Activated CD4-positive, alpha-beta T cell treated with anti-CD3 and anti-CD28 coated beads, Interleukin-2, amount 10 ng/mL, durations not matched to agents 7 days and 5 days (primary cell): ENCODE measurements at regions not wholly inside any gene's neighbourhood (a gene's known extent, or its start where the extent isn't known, plus 50 kb on each side); places are given as distances from the start of the nearest gene placed in this dataset.

Experiments used
- CTCF ChIA-PET: fragments of 350-600 bp; sonication (Branson Sonifier 250); formaldehyde crosslinking; loops from one replicate; lab custom pipeline; 2021; ENCODE audit warnings: antibody characterized with exemption; lab: Charles Lee
- POLR2A ChIA-PET: fragments of 350-600 bp; sonication (Branson Sonifier 250); formaldehyde crosslinking; loops from one replicate; lab custom pipeline; 2021; ENCODE audit warnings: antibody characterized with exemption; lab: Charles Lee
- DNase-seq: peaks from one replicate; pipeline ENCODE4 v3.0.0-alpha.2; 2020
- H3K27ac Mint-ChIP-seq: one replicate; pipeline ENCODE4 v1.8.0; 2021; ENCODE audit warnings: mild to moderate bottlenecking, moderate library complexity, mixed read lengths
- H3K27me3 Mint-ChIP-seq: one replicate; pipeline ENCODE4 v1.8.0; 2021; ENCODE audit warnings: mixed read lengths
- H3K36me3 Mint-ChIP-seq: one replicate; pipeline ENCODE4 v1.8.0; 2021; ENCODE audit warnings: low read depth, mixed read lengths
- H3K4me1 Mint-ChIP-seq: one replicate; pipeline ENCODE4 v1.8.0; 2021; ENCODE audit warnings: mixed read lengths
- H3K4me3 Mint-ChIP-seq: one replicate; pipeline ENCODE4 v1.8.0; 2021; ENCODE audit warnings: mild to moderate bottlenecking, moderate library complexity, mixed read lengths
- H3K9me3 Mint-ChIP-seq: one replicate; pipeline ENCODE4 v1.8.0; 2021; ENCODE audit warnings: mixed read lengths

GRCh38 chr2:67646714-67647333, 249.7 kb downstream of the ETAA1 start:
- no peaks in the 10 kb centered on the region for H3K36me3 Mint-ChIP-seq
- no peaks in the 10 kb centered on the region for H3K4me1 Mint-ChIP-seq
- H3K27me3 Mint-ChIP-seq, result no peaks in the 10 kb centered on the region
- no peak overlapping the region for H3K27ac Mint-ChIP-seq
- peaks cover 4% of the 10 kb centered on the region for H3K9me3 Mint-ChIP-seq
- no peak overlapping the region for H3K4me3 Mint-ChIP-seq
- ChIA-PET POLR2A (no interaction called here), CTCF (no interaction called here)
- DNase-seq, result no peak

DNA sequence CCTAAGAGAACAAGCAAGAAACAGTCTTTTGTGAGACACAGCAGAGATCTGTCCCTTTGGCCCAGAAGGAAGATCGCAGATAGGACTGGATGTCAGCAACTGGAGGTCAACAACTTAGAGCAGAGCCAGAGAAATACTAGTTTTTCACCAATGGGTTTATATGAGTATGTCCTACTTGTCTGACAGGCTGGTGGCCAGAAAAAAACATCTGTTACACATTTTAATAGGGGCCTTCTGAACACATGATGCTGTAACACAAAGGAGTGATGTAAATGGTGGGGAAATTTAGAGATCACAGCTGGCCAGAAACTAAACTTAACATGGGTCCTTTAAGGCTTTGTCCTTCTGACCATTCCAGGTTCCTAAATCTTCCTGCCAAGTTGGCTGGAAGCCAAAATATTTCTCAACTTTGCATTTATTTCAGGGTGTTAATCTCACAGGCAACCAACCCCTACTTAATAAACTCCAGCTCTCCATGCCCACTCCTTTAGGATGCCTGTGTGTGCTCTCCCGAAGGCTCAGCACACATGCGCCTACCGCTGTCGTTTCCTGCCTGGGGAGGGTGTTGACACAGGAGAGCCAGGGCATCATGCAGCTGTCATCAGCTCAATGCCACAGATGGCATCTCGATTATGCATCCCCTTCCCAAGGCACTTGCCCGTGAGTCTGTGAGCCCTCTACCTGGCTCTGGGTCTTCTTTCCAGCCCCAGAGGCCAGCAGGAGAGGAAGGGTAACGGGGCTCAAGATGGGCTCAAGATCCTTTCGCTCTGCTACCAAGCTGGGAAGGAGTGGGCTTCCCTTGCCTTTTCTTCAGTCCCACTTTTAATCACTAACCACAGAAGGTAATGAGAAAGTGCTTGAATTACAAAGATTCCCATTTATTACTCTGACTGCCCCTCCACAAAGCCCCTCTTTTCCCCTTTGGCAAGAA, 252.5 kb downstream of the ETAA1 start:
- POLR2A ChIA-PET, result no interaction called here
- no peaks in the 10 kb centered on the region for H3K27me3 Mint-ChIP-seq
- H3K4me1 Mint-ChIP-seq, result no peaks in the 10 kb centered on the region
- CTCF ChIA-PET, result no interaction called here
- DNase-seq, result no peak
- H3K36me3 Mint-ChIP-seq, result no peaks in the 10 kb centered on the region
- no peak overlapping the region for H3K4me3 Mint-ChIP-seq
- H3K9me3 Mint-ChIP-seq, result peaks cover 5% of the 10 kb centered on the region
- no peak overlapping the region for H3K27ac Mint-ChIP-seq

- Mint-ChIP-seq H3K36me3 (no peaks in the 10 kb centered on the region), H3K9me3 (peaks cover 5% of the 10 kb centered on the region), H3K27me3 (no peaks in the 10 kb centered on the region), H3K4me1 (no peaks in the 10 kb centered on the region), H3K4me3 (no peak overlapping the region), H3K27ac (no peak overlapping the region)
- POLR2A ChIA-PET, result no interaction called here
- no peak for DNase-seq
- CTCF ChIA-PET, result no interaction called here
Observed at GRCh38 chr2:67650291-67651133, 253.4 kb downstream of the ETAA1 start.

DNA sequence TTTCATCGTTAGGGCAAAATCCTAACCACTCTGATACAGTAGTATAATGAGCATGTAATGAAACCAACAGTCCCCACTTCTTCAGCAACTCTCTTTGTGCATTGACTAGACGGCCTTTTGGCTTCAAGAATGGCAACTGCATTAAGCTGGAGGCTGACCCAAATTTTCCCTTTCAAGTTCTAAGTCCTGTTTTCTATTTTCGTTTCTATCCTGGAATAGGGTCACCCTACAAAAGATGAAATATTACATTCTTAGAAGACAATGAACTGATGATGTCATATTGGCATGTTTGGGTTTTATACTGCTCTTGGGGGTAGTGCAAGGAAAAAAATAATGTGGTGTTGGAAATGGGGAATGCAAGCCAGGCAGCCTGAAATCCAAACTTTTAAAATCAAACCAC, 254.4 kb downstream of the ETAA1 start:
- H3K36me3 Mint-ChIP-seq, result no peaks in the 10 kb centered on the region
- ChIA-PET POLR2A (no interaction called here), CTCF (no interaction called here)
- peaks cover 4% of the 10 kb centered on the region for H3K9me3 Mint-ChIP-seq
- no peak for DNase-seq
- no peaks in the 10 kb centered on the region for H3K27me3 Mint-ChIP-seq
- no peaks in the 10 kb centered on the region for H3K4me1 Mint-ChIP-seq
- no peak overlapping the region for H3K4me3 Mint-ChIP-seq
- no peak overlapping the region for H3K27ac Mint-ChIP-seq

- Mint-ChIP-seq H3K9me3 (peaks cover 2% of the 10 kb centered on the region), H3K4me1 (no peaks in the 10 kb centered on the region), H3K36me3 (no peaks in the 10 kb centered on the region), H3K27ac (no peak overlapping the region), H3K27me3 (no peaks in the 10 kb centered on the region), H3K4me3 (no peak overlapping the region)
- no peak for DNase-seq
- CTCF ChIA-PET, result no interaction called here
- POLR2A ChIA-PET, result no interaction called here
Observed at GRCh38 chr2:67652679-67653078, 255.5 kb downstream of the ETAA1 start.

- Mint-ChIP-seq H3K27me3 (no peaks in the 10 kb centered on the region), H3K36me3 (no peaks in the 10 kb centered on the region), H3K4me1 (no peaks in the 10 kb centered on the region), H3K4me3 (no peak overlapping the region), H3K27ac (no peak overlapping the region), H3K9me3 (peaks cover 2% of the 10 kb centered on the region)
- CTCF ChIA-PET, result no interaction called here
- POLR2A ChIA-PET, result no interaction called here
- DNase-seq, result no peak
Observed at GRCh38 chr2:67656875-67657274, 259.7 kb downstream of the ETAA1 start.

DNA sequence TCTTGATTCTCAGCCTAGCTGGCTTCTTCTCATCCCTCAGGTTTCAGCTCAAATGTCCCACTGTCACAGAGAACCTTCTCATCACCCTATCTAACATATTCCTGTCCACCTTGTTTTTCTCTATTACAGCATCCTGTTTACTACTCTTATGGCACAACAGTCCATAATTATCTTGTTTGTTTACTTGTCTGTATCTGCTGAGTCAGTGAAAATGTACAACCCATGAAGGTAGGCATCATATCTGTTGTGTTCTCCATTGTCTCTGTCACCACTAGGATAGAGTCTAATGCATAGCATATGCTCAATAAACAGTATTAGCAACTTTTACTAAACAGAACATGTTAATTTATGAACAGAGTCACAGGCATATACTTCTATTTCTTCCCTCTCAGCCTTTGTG, 261.7 kb downstream of the ETAA1 start:
- H3K9me3 Mint-ChIP-seq, result peaks cover 1% of the 10 kb centered on the region
- POLR2A ChIA-PET, result no interaction called here

GRCh38 chr2:67660015-67660602, 263.0 kb downstream of the ETAA1 start:
- DNase-seq, result no peak
- Mint-ChIP-seq H3K4me1 (no peaks in the 10 kb centered on the region), H3K36me3 (no peaks in the 10 kb centered on the region), H3K9me3 (no peaks in the 10 kb centered on the region), H3K4me3 (no peak overlapping the region), H3K27ac (no peak overlapping the region), H3K27me3 (no peaks in the 10 kb centered on the region)
- ChIA-PET CTCF (no interaction called here), POLR2A (no interaction called here)

More for the DNA sequence above, 261.7 kb downstream of the ETAA1 start:
- CTCF ChIA-PET, result no interaction called here
- DNase-seq, result no peak
- H3K36me3 Mint-ChIP-seq, result no peaks in the 10 kb centered on the region
- H3K27ac Mint-ChIP-seq, result no peak overlapping the region
- H3K27me3 Mint-ChIP-seq, result no peaks in the 10 kb centered on the region
- no peak overlapping the region for H3K4me3 Mint-ChIP-seq
- no peaks in the 10 kb centered on the region for H3K4me1 Mint-ChIP-seq

GRCh38 chr2:67660871-67661270, 263.7 kb downstream of the ETAA1 start:
- H3K4me3 Mint-ChIP-seq, result no peak overlapping the region
- ChIA-PET POLR2A (no interaction called here), CTCF (no interaction called here)
- H3K9me3 Mint-ChIP-seq, result no peaks in the 10 kb centered on the region
- H3K4me1 Mint-ChIP-seq, result no peaks in the 10 kb centered on the region
- H3K36me3 Mint-ChIP-seq, result no peaks in the 10 kb centered on the region
- no peak overlapping the region for H3K27ac Mint-ChIP-seq
- H3K27me3 Mint-ChIP-seq, result no peaks in the 10 kb centered on the region
- DNase-seq, result no peak

GRCh38 chr2:67662222-67662621, 265.1 kb downstream of the ETAA1 start:
- Mint-ChIP-seq H3K4me1 (no peaks in the 10 kb centered on the region), H3K27me3 (no peaks in the 10 kb centered on the region), H3K9me3 (no peaks in the 10 kb centered on the region), H3K4me3 (no peak overlapping the region), H3K27ac (no peak overlapping the region), H3K36me3 (no peaks in the 10 kb centered on the region)
- ChIA-PET POLR2A (no interaction called here), CTCF (no interaction called here)
- DNase-seq, result no peak

DNA sequence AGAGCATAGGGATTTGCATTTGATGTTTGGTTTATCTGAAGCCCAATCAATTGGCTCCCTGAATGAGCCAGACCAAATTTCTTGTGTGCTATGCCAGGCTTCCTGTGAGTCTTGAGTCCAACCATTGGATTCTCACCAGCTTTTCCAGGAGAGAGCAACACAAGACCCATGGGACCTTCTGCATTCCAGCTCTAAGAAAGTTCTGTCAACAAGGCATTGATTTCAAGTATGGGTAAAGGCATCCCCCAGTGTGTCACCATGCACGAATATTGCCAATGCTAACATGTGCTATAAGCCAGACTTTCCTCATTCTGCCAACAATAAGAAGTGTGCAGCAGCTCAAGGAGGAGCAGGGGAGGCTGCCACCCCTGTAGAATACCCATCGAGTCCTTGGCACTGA, 266.6 kb downstream of the ETAA1 start:
- H3K4me3 Mint-ChIP-seq, result no peak overlapping the region
- no peaks in the 10 kb centered on the region for H3K27me3 Mint-ChIP-seq
- no peak for DNase-seq
- no peaks in the 10 kb centered on the region for H3K4me1 Mint-ChIP-seq
- ChIA-PET POLR2A (no interaction called here), CTCF (interaction anchor here (0.6 kb wide), 1 partner anchor 415 kb away, joined by 3 read pairs; no protein-coding TSS in a partner anchor)
- no peak overlapping the region for H3K27ac Mint-ChIP-seq
- no peaks in the 10 kb centered on the region for H3K9me3 Mint-ChIP-seq
- no peaks in the 10 kb centered on the region for H3K36me3 Mint-ChIP-seq

- CTCF ChIA-PET, result no interaction called here
- Mint-ChIP-seq H3K9me3 (no peaks in the 10 kb centered on the region), H3K4me1 (no peaks in the 10 kb centered on the region), H3K27me3 (no peaks in the 10 kb centered on the region), H3K27ac (no peak overlapping the region), H3K4me3 (no peak overlapping the region), H3K36me3 (no peaks in the 10 kb centered on the region)
- DNase-seq, result no peak
- POLR2A ChIA-PET, result no interaction called here
Observed at GRCh38 chr2:67666386-67667053, 269.4 kb downstream of the ETAA1 start.
